PC-3 (cell line): ENCODE measurements at regions not wholly inside any gene's neighbourhood (a gene's known extent, or its start where the extent isn't known, plus 50 kb on each side); places are given as distances from the start of the nearest gene placed in this dataset.

ENCODE experiments used
- EZH2 ChIP-seq: fragments of 300-600 bp; sonication (generic); IDR thresholded peaks from one replicate; pipeline ENCODE4 v1.6.1; 2017; ENCODE audit warnings: antibody characterized with exemption, mild to moderate bottlenecking, low read length; ENCODE audit not compliant: unreplicated experiment
- TF ChIP-seq, protein P1 (sequence below): fragments of 300-600 bp; sonication (generic); conservative IDR thresholded peaks from 2 replicates; pipeline ENCODE4 v1.5.1; 2017; ENCODE audit warnings: antibody characterized with exemption, low read depth, mild to moderate bottlenecking, low read length

DNA sequence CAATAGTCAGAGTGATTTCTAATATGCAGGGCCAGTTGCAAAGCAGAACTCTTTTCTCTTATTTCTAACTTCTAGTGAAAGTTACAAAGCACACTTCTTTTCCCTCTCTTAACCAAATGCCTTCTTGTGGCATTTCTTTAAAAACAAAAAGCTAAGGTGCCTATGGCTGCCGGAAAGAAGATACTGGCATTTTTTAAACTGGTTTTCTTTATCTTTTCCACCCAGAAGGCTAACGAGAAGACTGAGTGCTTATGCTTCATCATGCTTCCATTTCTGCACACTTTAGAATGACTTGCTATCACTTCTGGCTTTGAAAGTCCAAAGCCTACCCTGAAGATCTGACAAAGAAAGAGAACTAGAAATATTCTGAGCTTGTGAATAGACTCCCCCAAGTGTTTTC, 141.3 kb downstream of the P2RY1 start:
- TF ChIP-seq, protein P1, sequence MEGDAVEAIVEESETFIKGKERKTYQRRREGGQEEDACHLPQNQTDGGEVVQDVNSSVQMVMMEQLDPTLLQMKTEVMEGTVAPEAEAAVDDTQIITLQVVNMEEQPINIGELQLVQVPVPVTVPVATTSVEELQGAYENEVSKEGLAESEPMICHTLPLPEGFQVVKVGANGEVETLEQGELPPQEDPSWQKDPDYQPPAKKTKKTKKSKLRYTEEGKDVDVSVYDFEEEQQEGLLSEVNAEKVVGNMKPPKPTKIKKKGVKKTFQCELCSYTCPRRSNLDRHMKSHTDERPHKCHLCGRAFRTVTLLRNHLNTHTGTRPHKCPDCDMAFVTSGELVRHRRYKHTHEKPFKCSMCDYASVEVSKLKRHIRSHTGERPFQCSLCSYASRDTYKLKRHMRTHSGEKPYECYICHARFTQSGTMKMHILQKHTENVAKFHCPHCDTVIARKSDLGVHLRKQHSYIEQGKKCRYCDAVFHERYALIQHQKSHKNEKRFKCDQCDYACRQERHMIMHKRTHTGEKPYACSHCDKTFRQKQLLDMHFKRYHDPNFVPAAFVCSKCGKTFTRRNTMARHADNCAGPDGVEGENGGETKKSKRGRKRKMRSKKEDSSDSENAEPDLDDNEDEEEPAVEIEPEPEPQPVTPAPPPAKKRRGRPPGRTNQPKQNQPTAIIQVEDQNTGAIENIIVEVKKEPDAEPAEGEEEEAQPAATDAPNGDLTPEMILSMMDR: no peak
- TF ChIP-seq EZH2: no peak
